Left lung (tissue), 4 donors: ENCODE measurements at regions not wholly inside any gene's neighbourhood (a gene's known extent, or its start where the extent isn't known, plus 50 kb on each side); places are given as distances from the start of the nearest gene placed in this dataset.

Experiments used
- ATAC-seq: fragments of 200-7000 bp; cut with Tn5 transposase; one replicate; pipeline ENCODE4 v1.9.1; 2020; ENCODE audit warnings: moderate library complexity
- DNase-seq, 4 donors: peaks; one replicate each; pipeline ENCODE4 v3.0.0-alpha.2; 2013 to 2020
- H3K27ac ChIP-seq, 2 donors: fragments of 200-600 bp; sonication (generic) in 1 of 2; one replicate each; pipeline versions ENCODE4 v1.5.0 to v1.8.0; 2020 to 2021
- H3K27me3 ChIP-seq, 2 donors: fragments of 200-600 bp; sonication (generic) in 1 of 2; one replicate each; pipeline versions ENCODE4 v1.5.0 to v1.8.0; 2020 to 2021
- H3K36me3 ChIP-seq, 2 donors: fragments of 200-600 bp; sonication (generic) in 1 of 2; one replicate each; pipeline versions ENCODE4 v1.5.0 to v1.8.0; 2020 to 2021
- H3K4me1 ChIP-seq, 2 donors: fragments of 200-600 bp; one replicate each; pipeline ENCODE4 v1.8.0; 2021
- H3K4me3 ChIP-seq, 2 donors: fragments of 200-600 bp; sonication (generic) in 1 of 2; one replicate each; pipeline versions ENCODE4 v1.5.0 to v1.8.0; 2020 to 2021; ENCODE audit warnings: mild to moderate bottlenecking in 1 of 2
- H3K9me3 ChIP-seq, 2 donors: fragments of 200-600 bp; sonication (generic) in 1 of 2; one replicate each; pipeline versions ENCODE4 v1.5.0 to v1.8.0; 2020 to 2021
- CTCF ChIP-seq, 2 donors: fragments of 200-600 bp; sonication (generic) in 1 of 2; IDR thresholded peaks; one replicate each; pipeline versions ENCODE4 v1.5.0 to v1.8.0; 2021; ENCODE audit warnings: antibody characterized with exemption in 2 of 2
- intact Hi-C, 2 donors: fragments of 100-400 bp; cut with DNase I; formaldehyde crosslinking; loops; one replicate each; pipeline versions ENCODE4 v1.11.2 to v1.14.2; 2022
- donor health status: DM: no; HTN: yes; CAD: no.
- donor health status: DM: no; HTN: no; CAD: no.

DNA sequence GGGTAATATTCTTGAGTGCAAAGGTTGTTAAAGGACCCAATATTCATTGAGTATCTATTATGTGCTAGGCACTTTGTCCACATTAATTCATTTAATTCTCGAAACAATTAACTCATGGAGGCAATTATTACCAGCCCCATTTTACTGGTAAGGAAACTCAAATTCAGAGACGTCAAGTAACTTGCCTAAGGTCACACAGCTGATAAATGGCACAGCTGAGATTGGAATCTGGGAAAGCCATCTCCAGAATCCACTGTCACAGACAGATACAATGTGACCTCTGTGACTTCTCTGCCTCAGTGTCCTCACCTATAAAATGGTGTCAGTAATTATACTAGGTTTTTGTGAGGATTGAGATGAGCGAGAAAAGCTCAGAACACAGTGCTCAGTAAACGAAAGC is 320.8 kb upstream of the ZFHX3 start:
- Histone ChIP-seq H3K27ac (no peak overlapping the region), H3K4me1 (no peaks in the 10 kb centered on the region), H3K4me3 (no peak overlapping the region), H3K9me3 (no peaks in the 10 kb centered on the region), H3K27me3 (no peaks in the 10 kb centered on the region), H3K36me3 (no peaks in the 10 kb centered on the region)
- intact Hi-C loops, result no loop called here
- ATAC-seq, result no peak
- DNase-seq, result no peak
- no peak for TF ChIP-seq CTCF (IDR thresholded peaks at IDR 0.05)

- H3K36me3 ChIP-seq, result no peaks in the 10 kb centered on the region
- no peaks in the 10 kb centered on the region for H3K27me3 ChIP-seq
- DNase-seq (peak in 2 of 4 donors; percentile 81 to 91), ATAC-seq (no peak)
- H3K4me1 ChIP-seq, result no peaks in the 10 kb centered on the region
- TF ChIP-seq CTCF (IDR thresholded peaks at IDR 0.05), result no peak
- no peaks in the 10 kb centered on the region for H3K9me3 ChIP-seq
- intact Hi-C loops, result no loop called here
- no peak overlapping the region for H3K27ac ChIP-seq
- H3K4me3 ChIP-seq, result no peak overlapping the region
Observed at GRCh38 chr16:73365016-73365551, 317.2 kb upstream of the ZFHX3 start.

GRCh38 chr16:73364413-73364812 is 316.5 kb upstream of the ZFHX3 start:
- intact Hi-C loops, result no loop called here
- no peak overlapping the region for H3K4me3 ChIP-seq
- no peak for DNase-seq
- no peak for TF ChIP-seq CTCF (IDR thresholded peaks at IDR 0.05)
- H3K27me3 ChIP-seq, result no peaks in the 10 kb centered on the region
- H3K4me1 ChIP-seq, result no peaks in the 10 kb centered on the region
- no peaks in the 10 kb centered on the region for H3K36me3 ChIP-seq
- no peaks in the 10 kb centered on the region for H3K9me3 ChIP-seq
- no peak overlapping the region for H3K27ac ChIP-seq
- no peak for ATAC-seq

DNA sequence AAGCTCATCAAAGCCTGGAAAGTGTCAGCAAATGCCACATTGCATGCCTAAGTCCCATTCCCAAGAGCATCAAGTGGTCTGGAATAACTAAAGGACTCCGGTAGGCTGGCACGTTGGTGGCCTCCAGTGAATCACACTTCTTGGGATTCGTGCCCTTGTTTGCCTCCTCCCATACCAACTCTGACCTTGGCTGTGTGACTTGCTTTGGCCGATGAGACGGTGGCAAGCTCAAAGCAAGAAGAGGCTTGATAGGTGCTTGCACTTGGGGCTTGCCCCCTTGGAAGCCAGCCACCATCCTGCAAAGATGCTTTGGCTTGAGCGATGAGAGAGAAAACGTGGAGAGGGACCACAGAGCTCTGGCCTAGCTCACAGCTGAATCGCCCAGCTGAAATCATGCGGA is 313.1 kb upstream of the ZFHX3 start:
- H3K4me1 ChIP-seq, result no peaks in the 10 kb centered on the region
- TF ChIP-seq CTCF (IDR thresholded peaks at IDR 0.05), result no peak
- H3K9me3 ChIP-seq, result no peaks in the 10 kb centered on the region
- H3K27ac ChIP-seq, result no peak overlapping the region
- no peak for ATAC-seq
- intact Hi-C loops, result no loop called here
- no peak overlapping the region for H3K4me3 ChIP-seq
- no peak for DNase-seq
- H3K27me3 ChIP-seq, result no peaks in the 10 kb centered on the region
- no peaks in the 10 kb centered on the region for H3K36me3 ChIP-seq

DNA sequence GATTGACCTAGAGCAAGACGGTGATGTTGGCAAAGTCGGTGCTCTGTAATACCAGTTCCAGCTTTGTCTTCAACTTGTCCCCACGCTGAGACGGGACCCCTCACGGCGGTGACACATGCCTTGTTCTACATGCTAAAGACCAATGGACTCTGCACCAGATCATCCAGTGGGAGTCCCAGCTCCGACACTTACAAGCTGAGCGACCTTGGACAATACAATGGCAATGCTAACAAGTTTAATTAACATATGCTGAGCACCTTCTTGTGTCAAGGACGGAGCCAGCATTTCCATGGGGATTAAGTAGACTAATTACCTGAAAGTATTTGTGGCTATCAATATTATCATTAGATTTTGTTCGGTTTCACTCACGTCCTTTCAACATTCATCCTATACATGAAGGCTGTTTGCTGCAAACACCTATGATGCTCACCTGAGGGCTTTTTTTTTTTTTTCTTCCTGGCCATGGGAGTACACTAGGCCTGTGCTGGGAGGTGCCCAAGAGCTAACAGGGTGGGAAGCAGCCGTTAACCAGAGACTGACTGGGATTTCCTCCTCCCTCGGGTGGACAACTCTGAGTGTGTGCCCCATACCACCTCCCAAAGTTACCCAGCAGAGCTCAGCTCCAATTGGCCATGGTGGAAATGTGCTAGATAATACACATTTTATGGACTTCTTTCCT is 308.6 kb upstream of the ZFHX3 start:
- H3K4me3 ChIP-seq, result no peak overlapping the region
- DNase-seq (no peak), ATAC-seq (no peak)
- H3K27ac ChIP-seq, result no peak overlapping the region
- H3K27me3 ChIP-seq, result peaks cover 0 to 17% of the 10 kb centered on the region in 2 donors
- TF ChIP-seq CTCF (IDR thresholded peaks at IDR 0.05), result no peak
- H3K4me1 ChIP-seq, result no peaks in the 10 kb centered on the region
- no peaks in the 10 kb centered on the region for H3K36me3 ChIP-seq
- intact Hi-C loops, result no loop called here
- H3K9me3 ChIP-seq, result no peaks in the 10 kb centered on the region
